ENCODE measurements at regions not wholly inside any gene's neighbourhood (a gene's known extent, or its start where the extent isn't known, plus 50 kb on each side); places are given as distances from the start of the nearest gene placed in this dataset.

GRCh38 chrX:7447801-7448499 lies 300.0 kb upstream of the PUDP start:
- ChIA-PET POLR2A (ENCODE audit: unreplicated experiment) (no interaction called here), CTCF (no interaction called here)
- intact Hi-C loops (cut with micrococcal nuclease; ENCODE audit: unreplicated experiment), result loop anchor here (5.0 kb wide), 1 partner anchor 76 kb away; no protein-coding TSS in a partner anchor

GRCh38 chrX:7446815-7447214 lies 298.9 kb upstream of the PUDP start:
- peak; percentile 40 to 75 for DNase-seq
- POLR2A ChIA-PET (ENCODE audit: unreplicated experiment), result no interaction called here
- CTCF ChIA-PET, result no interaction called here

More at GRCh38 chrX:7447801-7448499, 300.0 kb upstream of the PUDP start:
- TF ChIP-seq EZH2 (IDR thresholded peaks at IDR 0.05; ENCODE audit: low read depth) (no peak), CTCF (conservative IDR thresholded peaks at IDR 0.05) (no peak)
- H3K27ac ChIP-seq, result no peak overlapping the region
- H3K27me3 ChIP-seq (ENCODE audit: insufficient read depth, low read depth), result no peaks in the 10 kb centered on the region
- H3K79me2 ChIP-seq (ENCODE audit: low read depth), result no peaks in the 10 kb centered on the region
- no TSS peak for BruUV-seq (replicated peaks)
- no peak overlapping the region for H2AFZ ChIP-seq
- no peaks in the 10 kb centered on the region for H3K36me3 ChIP-seq (ENCODE audit: low read depth)
- no peaks in the 10 kb centered on the region for H3K9me2 ChIP-seq (ENCODE audit: insufficient read depth)
- no peak overlapping the region for H3K4me2 ChIP-seq
- H3F3A ChIP-seq (ENCODE audit: insufficient read depth, low read depth), result no peaks in the 10 kb centered on the region
- no peak overlapping the region for H3K4me3 ChIP-seq
- H3K4me1 ChIP-seq (replicated peaks; ENCODE audit: insufficient read depth), result no peaks in the 10 kb centered on the region
- H4K20me1 ChIP-seq (ENCODE audit: insufficient read depth), result no peaks in the 10 kb centered on the region
- no peaks in the 10 kb centered on the region for H3K9me3 ChIP-seq (ENCODE audit: insufficient read depth, low read depth)
- DNase-seq, result no peak

GRCh38 chrX:7444967-7445366 lies 297.0 kb upstream of the PUDP start:
- no TSS peak for BruUV-seq (replicated peaks)
- H3F3A ChIP-seq (ENCODE audit: insufficient read depth, low read depth), result no peaks in the 10 kb centered on the region
- no peak overlapping the region for H3K4me2 ChIP-seq
- POLR2A ChIA-PET (ENCODE audit: unreplicated experiment), result no interaction called here
- H4K20me1 ChIP-seq (ENCODE audit: insufficient read depth), result no peaks in the 10 kb centered on the region
- TF ChIP-seq EZH2 (IDR thresholded peaks at IDR 0.05; ENCODE audit: low read depth) (no peak), CTCF (conservative IDR thresholded peaks at IDR 0.05) (no peak)
- H3K79me2 ChIP-seq (ENCODE audit: low read depth), result no peaks in the 10 kb centered on the region
- H3K4me1 ChIP-seq (replicated peaks; ENCODE audit: insufficient read depth), result no peaks in the 10 kb centered on the region
- H3K9me2 ChIP-seq (ENCODE audit: insufficient read depth), result no peaks in the 10 kb centered on the region
- no peak overlapping the region for H2AFZ ChIP-seq
- intact Hi-C loops (cut with micrococcal nuclease; ENCODE audit: unreplicated experiment), result loop anchor here (5.0 kb wide), 1 partner anchor 73 kb away; no protein-coding TSS in a partner anchor
- peak in 1 of 2 experiments; percentile 1 for DNase-seq
- no peak overlapping the region for H3K27ac ChIP-seq
- CTCF ChIA-PET, result no interaction called here
- no peaks in the 10 kb centered on the region for H3K9me3 ChIP-seq (ENCODE audit: insufficient read depth, low read depth)
- no peak overlapping the region for H3K4me3 ChIP-seq
- H3K36me3 ChIP-seq (ENCODE audit: low read depth), result no peaks in the 10 kb centered on the region
- no peaks in the 10 kb centered on the region for H3K27me3 ChIP-seq (ENCODE audit: insufficient read depth, low read depth)

More at GRCh38 chrX:7446815-7447214, 298.9 kb upstream of the PUDP start:
- H3K9me2 ChIP-seq (ENCODE audit: insufficient read depth), result no peaks in the 10 kb centered on the region
- no peaks in the 10 kb centered on the region for H3F3A ChIP-seq (ENCODE audit: insufficient read depth, low read depth)
- no peaks in the 10 kb centered on the region for H3K27me3 ChIP-seq (ENCODE audit: insufficient read depth, low read depth)
- H3K79me2 ChIP-seq (ENCODE audit: low read depth), result no peaks in the 10 kb centered on the region
- no peak overlapping the region for H2AFZ ChIP-seq
- H3K4me3 ChIP-seq, result no peak overlapping the region
- TF ChIP-seq EZH2 (IDR thresholded peaks at IDR 0.05; ENCODE audit: low read depth) (no peak), CTCF (conservative IDR thresholded peaks at IDR 0.05) (no peak)
- H3K4me2 ChIP-seq, result no peak overlapping the region
- no peaks in the 10 kb centered on the region for H4K20me1 ChIP-seq (ENCODE audit: insufficient read depth)
- no peaks in the 10 kb centered on the region for H3K4me1 ChIP-seq (replicated peaks; ENCODE audit: insufficient read depth)
- no peaks in the 10 kb centered on the region for H3K36me3 ChIP-seq (ENCODE audit: low read depth)
- 0 out of 2 replicates have a peak overlapping the region, but pooled peaks have one; percentile 39 for H3K27ac ChIP-seq
- BruUV-seq (replicated peaks), result no TSS peak
- no peaks in the 10 kb centered on the region for H3K9me3 ChIP-seq (ENCODE audit: insufficient read depth, low read depth)
- intact Hi-C loops (cut with micrococcal nuclease; ENCODE audit: unreplicated experiment), result loop anchor here (5.0 kb wide), 1 partner anchor 75 kb away; no protein-coding TSS in a partner anchor
